ENCODE measurements at regions not wholly inside any gene's neighbourhood (a gene's known extent, or its start where the extent isn't known, plus 50 kb on each side); places are given as distances from the start of the nearest gene placed in this dataset.

GRCh38 chr9:73714294-73714693 lies 562.6 kb downstream of the ANXA1 start:
- Histone ChIP-seq H2BK120ac (ENCODE audit: low read depth, low read length) (no peak overlapping the region), H3K14ac (replicated peaks; ENCODE audit: low read depth, low read length) (no peak overlapping the region), H3K23ac (ENCODE audit: low read depth, low read length) (no peak overlapping the region), H3K4ac (ENCODE audit: low read depth, low read length) (no peak overlapping the region), H3K36me3 (ENCODE audit: control insufficient read depth, insufficient read depth, low read length) (no peaks in the 10 kb centered on the region), H2BK20ac (ENCODE audit: low read depth, low read length) (no peak overlapping the region), H2AFZ (replicated peaks; ENCODE audit: low read length, poor library complexity) (no peak overlapping the region), H3K56ac (ENCODE audit: extremely low read depth, insufficient read depth, low read length) (no peak overlapping the region), H3K27me3 (ENCODE audit: control insufficient read depth, insufficient read depth, low read length) (no peaks in the 10 kb centered on the region), H3K27ac (ENCODE audit: insufficient read depth, low read length) (no peak overlapping the region), H3K4me3 (ENCODE audit: insufficient read depth, low read depth, low read length) (no peak overlapping the region), H2BK15ac (ENCODE audit: low read depth, low read length) (no peak overlapping the region), H4K91ac (ENCODE audit: insufficient read depth, low read depth, low read length) (no peak overlapping the region), H3K9ac (ENCODE audit: low read depth, low read length) (no peak overlapping the region), H3K4me2 (ENCODE audit: low read depth, low read length) (no peak overlapping the region), H4K8ac (ENCODE audit: low read depth in 2 of 2, low read length in 2 of 2) (no peak overlapping the region), H2BK5ac (ENCODE audit: low read depth, low read length, poor library complexity, severe bottlenecking) (no peak overlapping the region), H2AK9ac (replicated peaks; ENCODE audit: low read depth, low read length, poor library complexity) (no peak overlapping the region), H3K18ac (ENCODE audit: low read depth, low read length) (no peak overlapping the region), H3K4me1 (ENCODE audit: control insufficient read depth, insufficient read depth, low read length) (no peaks in the 10 kb centered on the region), H3K9me3 (ENCODE audit: control insufficient read depth, insufficient read depth, low read length) (peaks cover 5% of the 10 kb centered on the region; the same call in 1 of the 2 replicates), H4K20me1 (ENCODE audit: insufficient read depth, low read length) (no peaks in the 10 kb centered on the region), H4K5ac (ENCODE audit: low read depth, low read length) (no peak overlapping the region), H3K9me1 (ENCODE audit: insufficient read depth, low read length) (no peaks in the 10 kb centered on the region), H3K79me1 (ENCODE audit: low read depth in 1 of 2, low read length in 2 of 2) (no peaks in the 10 kb centered on the region), H2AK5ac (ENCODE audit: low read depth, low read length) (no peak overlapping the region)
- WGBS, 2 experiments (ENCODE audit: extremely low coverage in 2 of 2, insufficient read length in 1 of 2), result no CpG with 5 or more reads among the region's 1 CpG
- TF ChIP-seq POLR2A (IDR thresholded peaks at IDR 0.05; ENCODE audit: low read depth, low read length), result no peak
- in situ Hi-C loops (cut with MboI; ENCODE audit: low sequenced_read_pairs), result no loop called here
- no peak for DNase-seq
- ATAC-seq (ENCODE audit: low read depth), result no peak
- BruUV-seq (replicated peaks), result no TSS peak
- ChIA-PET CTCF (no interaction called here), POLR2A (ENCODE audit: unreplicated experiment) (no interaction called here)
- dilution Hi-C loops (cut with HindIII; ENCODE audit: low sequenced_read_pairs, unreplicated experiment), result no loop called here
- intact Hi-C loops (cut with micrococcal nuclease), result no loop called here

All from IMR-90 (cell line).